RKO (cell line): ENCODE measurements at regions not wholly inside any gene's neighbourhood (a gene's known extent, or its start where the extent isn't known, plus 50 kb on each side); places are given as distances from the start of the nearest gene placed in this dataset.
"Not testable (repeated sequence)": the region's sequence is repeated elsewhere in the genome, so short reads cannot be mapped to it uniquely, and the experiment has no call there.

Source experiments
- DNase-seq: peaks from one replicate; pipeline ENCODE4 v3.0.0-alpha.2; 2016; ENCODE audit warnings: low spot score

DNA sequence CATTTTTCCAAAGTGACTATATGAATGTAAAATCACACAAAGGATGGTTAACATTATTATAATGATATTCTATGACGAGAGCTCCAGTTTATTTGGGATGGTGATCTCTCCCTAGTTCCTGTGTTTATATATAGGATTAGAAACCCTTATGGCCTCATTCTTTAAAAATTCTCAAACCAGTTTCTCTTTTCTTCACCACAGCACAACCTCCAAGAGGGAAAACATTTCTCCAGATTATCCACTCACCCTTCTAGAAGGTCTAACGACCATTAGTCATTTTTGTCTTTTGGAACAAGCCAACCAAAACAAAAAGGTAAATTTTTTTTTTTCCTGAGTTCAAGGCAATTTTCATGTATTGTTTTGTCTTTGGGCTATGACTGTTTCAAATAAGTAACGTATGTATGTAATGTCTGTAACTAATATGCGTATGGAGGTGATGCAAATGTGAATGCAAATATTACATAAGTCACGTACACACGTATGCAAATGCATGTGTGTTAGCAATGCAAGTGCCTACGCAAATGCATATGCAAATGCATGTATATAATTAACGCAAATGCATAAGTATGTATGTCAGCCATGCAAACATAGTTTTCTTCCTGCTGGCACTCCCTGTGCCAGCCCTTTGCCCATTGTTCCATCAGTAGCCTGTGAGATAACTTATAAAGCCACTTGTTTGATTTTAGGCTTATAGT, 72.5 kb upstream of the MORC3 start:
- DNase-seq = no peak

DNA sequence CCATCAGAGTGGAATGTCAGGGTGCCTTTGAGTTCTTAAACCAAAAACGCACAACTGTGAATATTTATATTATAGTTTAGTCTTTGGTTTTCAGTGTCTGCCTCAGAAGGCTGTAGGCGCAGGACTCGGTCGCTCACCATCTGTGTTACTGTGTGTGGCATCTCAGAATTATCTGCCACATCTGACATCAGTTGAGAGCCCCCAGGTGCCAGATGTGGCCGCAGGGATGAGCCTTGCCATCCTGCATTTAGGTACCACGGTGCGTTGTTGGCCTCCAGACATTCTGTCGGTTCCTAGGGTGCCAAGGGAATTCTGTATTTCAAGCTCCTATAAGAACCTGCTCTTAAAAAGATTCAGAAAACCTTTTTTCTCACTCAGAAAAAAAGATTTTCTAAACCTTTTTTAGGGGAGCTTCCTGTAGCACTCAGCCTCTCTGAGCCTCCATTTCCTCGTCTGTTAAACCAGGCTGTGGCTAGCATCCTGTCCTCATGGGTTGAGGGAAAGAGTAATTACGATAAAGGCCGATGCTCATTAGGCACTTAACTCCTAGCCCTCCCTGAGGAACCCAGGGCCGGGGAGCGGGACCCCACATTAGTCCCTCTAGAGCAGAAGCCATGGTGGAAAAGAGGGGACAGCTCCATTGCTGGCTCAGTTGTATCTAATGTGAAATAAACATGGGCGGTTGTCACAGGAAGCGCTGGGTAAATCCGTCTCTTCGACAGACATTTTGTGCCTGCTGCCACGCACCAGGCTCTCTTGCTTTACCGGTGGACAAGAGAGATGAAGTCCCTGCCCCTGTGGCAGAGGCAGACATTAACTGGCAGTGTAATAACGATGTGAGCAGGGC, 70.2 kb upstream of the MORC3 start:
- DNase-seq = no peak

DNA sequence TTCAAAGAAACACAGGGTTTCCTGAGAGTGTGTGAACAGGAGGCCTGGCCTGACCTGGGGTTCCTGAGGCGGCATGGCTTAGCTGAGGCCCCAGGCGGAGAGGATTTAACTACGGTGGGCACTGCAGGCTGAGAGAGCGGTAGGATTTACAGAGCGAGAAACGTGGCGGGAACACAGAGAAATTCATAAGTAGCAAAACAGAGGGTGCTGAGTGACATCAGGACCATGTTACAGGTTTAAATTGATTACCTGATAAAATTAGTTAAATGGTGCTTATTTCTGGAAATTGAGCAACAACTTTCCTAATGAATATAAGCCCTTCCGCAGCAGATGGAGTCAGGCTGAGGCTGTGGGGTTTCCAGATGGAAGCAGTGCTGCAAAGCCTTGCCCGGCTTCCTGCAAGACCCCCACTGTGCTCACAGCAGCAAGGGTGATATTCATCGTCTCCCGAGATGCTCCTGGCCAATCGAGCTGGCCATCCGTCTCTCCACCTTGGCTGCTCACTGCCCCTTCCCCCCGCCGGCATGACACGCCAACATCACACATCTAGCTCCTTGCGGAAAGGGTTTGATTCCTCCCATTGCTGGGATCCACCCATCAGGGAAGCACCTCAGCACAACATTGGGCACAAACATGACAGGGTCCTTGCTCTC, 69.4 kb upstream of the MORC3 start:
- DNase-seq = no peak

DNA sequence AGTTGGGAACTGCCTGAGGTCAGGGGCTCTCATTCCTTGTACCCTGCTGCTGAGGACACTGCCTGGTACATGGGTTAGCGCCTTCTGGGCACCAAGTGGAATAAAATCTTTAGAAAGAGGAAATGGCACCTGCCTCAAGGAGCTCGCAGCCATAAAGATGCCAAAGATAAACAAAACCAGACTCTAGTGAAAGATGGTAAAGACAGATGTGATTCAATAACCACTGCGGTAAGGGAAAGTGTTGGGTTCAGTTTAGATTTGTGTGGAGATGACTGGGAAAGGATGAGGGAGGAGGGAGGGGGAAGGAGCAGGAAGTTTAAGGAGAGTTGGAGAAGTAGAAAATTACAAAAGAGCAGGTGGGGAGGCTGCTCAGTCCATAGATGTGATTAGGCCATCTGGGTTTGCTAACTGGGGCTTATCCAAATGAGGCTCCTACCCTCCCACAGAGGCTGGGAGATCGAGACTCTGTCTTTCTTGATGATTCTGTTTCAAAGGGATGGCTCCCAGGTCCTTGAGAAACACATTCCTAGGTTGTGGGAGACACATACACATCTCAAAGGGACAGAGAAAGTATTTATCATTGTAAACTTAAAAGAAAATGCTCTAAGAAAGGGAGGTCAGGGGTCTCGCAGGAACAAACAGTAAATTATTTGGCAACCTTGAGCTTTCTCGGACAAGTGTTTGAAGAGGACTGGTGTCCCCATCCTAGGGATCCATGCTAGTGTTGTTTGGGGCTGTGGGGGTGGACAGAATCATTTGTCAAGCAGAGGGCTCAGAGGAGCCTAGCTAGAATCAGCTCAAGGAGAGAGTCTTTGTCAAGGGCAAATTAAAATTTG, 65.7 kb upstream of the MORC3 start:
- DNase-seq = no peak

DNA sequence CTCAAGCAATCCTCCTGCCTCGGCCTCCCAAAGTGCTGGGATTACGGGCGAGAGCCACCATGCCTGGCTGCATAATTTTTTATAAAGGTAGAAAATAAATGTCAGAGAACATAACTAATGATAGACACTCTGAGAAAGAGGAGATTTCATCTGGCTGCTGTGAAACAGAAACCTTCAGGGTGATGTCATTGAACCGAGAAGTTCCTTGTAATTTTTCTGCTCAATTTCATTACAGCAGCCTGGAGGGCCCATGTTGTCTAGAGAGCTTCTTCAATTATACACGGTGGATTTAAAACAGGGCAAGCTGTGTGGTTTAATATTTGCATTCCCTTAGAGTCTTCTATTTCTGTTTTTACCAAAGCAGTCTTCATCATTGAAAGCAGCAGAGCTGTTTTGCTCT, 64.3 kb upstream of the MORC3 start:
- no peak for DNase-seq

DNA sequence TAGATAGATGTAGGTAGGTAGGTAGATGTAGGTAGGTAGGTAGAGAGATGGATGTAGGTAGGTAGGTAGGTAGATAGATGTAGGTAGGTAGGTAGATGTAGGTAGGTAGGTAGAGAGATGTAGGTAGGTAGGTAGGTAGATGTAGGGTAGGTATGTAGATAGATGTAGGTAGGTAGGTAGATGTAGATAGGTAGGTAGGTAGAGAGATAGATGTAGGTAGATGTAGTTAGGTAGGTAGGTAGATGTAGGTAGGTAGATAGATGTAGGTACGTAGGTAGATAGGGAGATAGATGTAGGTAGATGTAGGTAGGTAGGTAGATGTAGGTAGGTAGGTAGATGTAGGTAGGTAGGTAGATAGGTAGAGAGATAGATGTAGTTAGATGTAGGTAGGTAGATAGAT, 62.3 kb upstream of the MORC3 start:
- no peak for DNase-seq

DNA sequence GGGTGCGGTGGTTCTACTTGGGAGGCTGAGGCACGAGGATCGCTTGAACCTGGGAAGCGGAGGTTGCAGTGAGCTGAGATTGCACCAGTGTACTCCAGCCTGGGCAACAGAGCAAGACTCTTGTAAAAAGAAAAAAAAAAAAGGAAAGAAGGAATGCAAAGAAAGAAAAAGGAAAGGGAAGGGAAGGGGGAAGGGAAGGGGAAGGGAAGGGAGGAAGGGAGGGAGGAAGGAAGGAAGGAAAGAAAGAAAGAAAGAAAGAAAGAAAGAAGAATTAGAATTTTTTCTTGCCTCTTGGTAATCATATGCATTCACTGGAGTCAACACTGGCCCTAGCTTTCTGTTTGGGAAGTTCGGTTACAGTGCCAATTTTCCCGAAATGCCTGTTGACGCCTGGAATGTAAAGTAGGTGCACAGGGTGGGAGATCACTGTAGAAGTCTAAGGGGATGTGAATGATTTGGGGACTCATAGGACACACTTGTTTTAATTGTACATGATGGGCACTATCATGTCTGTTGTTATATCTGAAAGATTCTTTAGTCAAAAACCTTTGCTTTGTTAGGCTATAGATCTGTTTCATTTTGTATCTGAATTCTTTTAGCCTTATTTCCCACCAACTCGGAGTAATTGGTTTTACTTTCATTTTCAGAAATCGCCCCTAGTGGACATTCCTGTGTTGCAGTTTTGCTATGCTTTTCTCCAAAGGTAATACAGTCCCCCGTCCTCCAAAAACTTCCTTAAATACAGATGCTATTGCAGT, 59.8 kb upstream of the MORC3 start:
- peak; percentile 79 for DNase-seq

DNA sequence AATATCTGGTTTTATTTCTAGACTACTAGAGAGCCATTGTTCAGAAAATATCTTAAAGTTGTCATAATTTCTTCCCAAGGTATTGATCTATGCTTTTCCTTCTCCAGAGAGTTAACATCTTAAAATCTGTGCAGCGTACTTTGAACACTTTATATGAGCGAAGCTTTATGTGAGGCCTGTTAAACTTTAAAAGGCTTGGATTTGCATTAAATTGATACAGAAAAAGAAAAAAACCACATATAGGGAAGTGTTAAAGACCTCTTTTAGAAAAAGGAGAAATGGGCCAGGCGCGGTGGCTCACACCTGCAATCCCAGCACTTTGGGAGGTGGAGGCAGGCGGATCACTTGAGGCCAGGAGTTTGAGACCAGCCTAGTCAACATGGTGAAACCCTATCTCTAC, 59.2 kb upstream of the MORC3 start:
- no peak for DNase-seq

DNA sequence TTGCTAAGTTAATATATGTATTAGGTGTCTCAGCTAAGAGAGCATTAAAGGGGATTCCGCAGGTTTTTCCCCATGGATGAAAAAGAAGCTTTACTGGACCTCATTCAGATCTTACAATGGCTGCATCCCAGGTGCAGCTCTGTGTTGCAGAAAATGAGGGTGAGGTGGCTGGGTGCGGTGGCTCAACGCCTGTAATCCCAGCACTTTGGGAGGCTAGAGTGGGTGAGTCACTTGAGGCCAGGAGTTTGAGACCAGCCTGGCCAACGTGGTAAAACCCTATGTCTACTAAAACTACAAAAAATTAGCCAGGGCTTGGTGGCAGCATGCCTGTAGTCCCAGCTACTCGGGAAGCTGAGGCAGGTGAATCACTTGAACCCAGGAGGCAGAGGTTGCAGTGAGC, 58.5 kb upstream of the MORC3 start:
- DNase-seq = no peak

DNA sequence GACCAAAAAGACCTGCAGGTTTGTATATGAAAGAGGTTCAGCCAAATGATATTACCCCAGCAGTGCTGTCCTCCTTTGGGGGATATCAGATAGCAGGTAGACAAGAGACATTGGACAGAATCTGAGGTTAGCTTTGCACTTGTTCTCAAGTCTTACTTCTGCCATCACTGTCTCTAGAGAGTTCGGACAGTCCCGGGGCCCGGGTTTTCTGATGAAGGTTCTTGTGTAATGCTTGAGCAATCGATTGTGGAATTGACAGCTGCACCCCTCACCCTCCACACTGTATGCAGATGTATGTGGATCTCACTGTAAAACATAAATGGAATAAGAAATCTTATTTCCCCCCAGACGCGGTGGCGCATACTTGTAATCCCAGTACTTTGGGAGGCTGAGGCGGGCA, 56.2 kb upstream of the MORC3 start:
- DNase-seq = no peak

DNA sequence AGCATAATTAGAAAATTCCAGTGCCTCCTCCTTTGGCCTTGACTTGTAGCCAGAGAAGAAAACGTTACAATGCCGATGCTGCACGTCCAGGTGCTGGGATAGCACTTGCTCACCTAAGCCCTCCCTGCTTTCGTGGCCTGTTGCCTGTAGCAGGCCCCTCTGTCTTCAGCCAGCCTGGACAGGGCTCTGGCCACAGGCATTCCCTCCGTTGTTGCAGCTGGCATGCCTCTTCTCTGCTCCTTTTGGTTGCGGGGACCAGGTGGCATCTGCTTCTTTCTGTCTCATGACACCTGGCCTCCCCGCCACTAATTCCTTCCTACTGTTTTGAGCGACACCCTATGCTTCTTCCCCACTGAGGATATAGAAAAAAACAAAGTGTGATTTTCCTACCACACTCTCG, 54.6 kb upstream of the MORC3 start:
- no peak for DNase-seq

DNA sequence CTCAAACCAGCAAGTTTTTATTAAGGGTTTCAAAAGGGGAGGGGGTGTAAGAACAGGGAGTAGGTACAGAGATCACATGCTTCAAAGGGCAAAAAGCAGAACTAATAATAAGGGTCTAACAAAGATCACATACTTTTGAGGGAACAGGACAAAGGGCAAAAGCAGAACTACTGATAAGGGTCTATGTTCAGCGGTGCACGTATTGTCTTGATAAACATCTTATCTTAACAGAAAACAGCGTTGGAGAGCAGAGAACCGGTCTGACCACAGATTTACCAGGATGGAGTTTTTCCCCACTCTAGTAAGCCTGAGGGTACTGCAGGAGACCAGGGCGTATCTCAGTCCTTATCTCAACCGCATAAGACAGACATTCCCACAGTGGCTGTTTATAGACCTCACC, 52.2 kb upstream of the MORC3 start:
- DNase-seq = not testable (repeated sequence)

DNA sequence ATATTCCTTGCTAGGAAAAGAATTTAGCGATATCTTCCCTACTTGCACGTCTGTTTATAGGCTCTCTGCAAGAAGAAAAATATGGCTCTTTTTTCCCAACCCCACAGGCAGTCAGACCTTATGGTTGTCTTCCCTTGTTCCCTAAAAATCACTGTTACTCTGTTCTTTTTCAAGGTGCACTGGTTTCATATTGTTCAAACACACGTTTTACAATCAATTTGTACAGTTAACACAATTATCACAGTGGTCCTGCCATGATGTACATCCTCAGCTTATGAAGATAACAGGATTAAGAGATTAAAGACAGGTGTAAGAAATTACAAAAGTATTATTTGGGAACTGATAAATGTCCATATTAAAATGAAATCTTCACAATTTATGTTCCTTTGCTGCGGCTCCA, 51.7 kb upstream of the MORC3 start:
- not testable (repeated sequence) for DNase-seq
